Tibial nerve (tissue), 4 donors: ENCODE measurements at regions not wholly inside any gene's neighbourhood (a gene's known extent, or its start where the extent isn't known, plus 50 kb on each side); places are given as distances from the start of the nearest gene placed in this dataset.

Experiments used
- DNase-seq, 2 donors: peaks; one replicate each; pipeline ENCODE4 v3.0.0-alpha.2; 2019; ENCODE audit warnings: low spot score in 2 of 2
- H3K27ac ChIP-seq, 4 donors: fragments of 200-600 bp; sonication (generic) in 3 of 4; one replicate each; pipeline ENCODE4 v1.5.1; 2017 to 2019; ENCODE audit warnings: mild to moderate bottlenecking in 1 of 4
- H3K27me3 ChIP-seq, 2 donors: fragments of 200-600 bp; sonication (generic) in 1 of 2; one replicate each; pipeline versions ENCODE4 v1.5.1 to v1.6.0; 2017 to 2019
- H3K36me3 ChIP-seq, 3 donors: fragments of 200-600 bp; sonication (generic); one replicate each; pipeline ENCODE4 v1.5.1; 2018 to 2019
- H3K4me1 ChIP-seq, 4 donors: fragments of 200-600 bp; sonication (generic) in 3 of 4; one replicate each; pipeline ENCODE4 v1.5.1; 2017 to 2019
- H3K4me3 ChIP-seq, 4 donors: fragments of 200-600 bp; sonication (generic) in 3 of 4; one replicate each; pipeline ENCODE4 v1.5.1; 2017 to 2019; ENCODE audit warnings: mild to moderate bottlenecking in 1 of 4, moderate library complexity in 1 of 4
- H3K9me3 ChIP-seq, 4 donors: fragments of 200-600 bp; sonication (generic) in 3 of 4; one replicate each; pipeline ENCODE4 v1.5.1; 2017 to 2019
- CTCF ChIP-seq, 5 experiments: fragments of 200-600 bp in 3 of 5; fragments of 450-650 bp in 2 of 5; sonication (generic) in 3 of 5; IDR thresholded peaks; one replicate each; pipeline ENCODE4 v1.5.1; 2016 to 2019; ENCODE audit warnings: antibody characterized with exemption in 5 of 5, mild to moderate bottlenecking in 3 of 5, moderate library complexity in 2 of 5
- EP300 ChIP-seq, 2 donors: sonication (generic); formaldehyde crosslinking; IDR thresholded peaks; one replicate each; pipeline ENCODE4 v1.6.1; 2017; ENCODE audit warnings: antibody characterized with exemption in 2 of 2, mild to moderate bottlenecking in 1 of 2
- POLR2A ChIP-seq, 2 donors: fragments of 450-650 bp; IDR thresholded peaks; one replicate each; pipeline ENCODE4 v1.6.1; 2017; ENCODE audit warnings: antibody characterized with exemption in 2 of 2, mild to moderate bottlenecking in 2 of 2, moderate library complexity in 2 of 2
- WGBS, 2 donors: methylation state at CpG; one replicate each; pipeline ENCODE4 v1.1.5; 2018; 5-methylcytosine and 5-hydroxymethylcytosine counted together

- no peak for DNase-seq
- H3K9me3 ChIP-seq: peaks cover 0 to 3% (median 0%) of the 10 kb centered on the region in 4 donors
- no peaks in the 10 kb centered on the region for H3K27me3 ChIP-seq
- TF ChIP-seq EP300 (IDR thresholded peaks at IDR 0.05): no peak
- TF ChIP-seq CTCF (IDR thresholded peaks at IDR 0.05): no peak
- no peak for TF ChIP-seq POLR2A (IDR thresholded peaks at IDR 0.05)
- 81 to 85% methylated on average over 3 of the region's 3 CpGs for WGBS, 2 donors
- H3K27ac ChIP-seq: no peak overlapping the region
- no peaks in the 10 kb centered on the region for H3K4me1 ChIP-seq
- no peak overlapping the region for H3K4me3 ChIP-seq
- H3K36me3 ChIP-seq: no peaks in the 10 kb centered on the region
Observed at GRCh38 chr18:29661924-29662323, 1380.6 kb downstream of the DSC3 start.

DNA sequence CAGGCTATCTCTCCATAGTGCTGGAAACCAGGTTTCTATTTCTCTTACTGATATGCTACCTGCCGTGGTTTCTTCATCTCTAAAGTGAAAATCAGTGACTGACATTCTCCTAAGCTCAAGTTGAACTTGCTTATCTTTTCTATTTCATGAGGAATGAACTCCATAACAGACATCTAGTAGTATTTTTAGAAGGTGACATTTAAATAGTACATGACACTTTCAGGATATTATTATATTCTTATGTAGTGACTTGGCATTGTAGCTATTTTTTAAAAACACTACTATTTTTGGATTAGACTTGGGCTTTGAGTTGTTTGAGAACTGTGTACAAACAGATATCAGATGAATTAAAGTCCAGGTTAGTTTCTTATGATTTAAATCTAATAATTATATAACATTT is 1381.8 kb downstream of the DSC3 start:
- no peak overlapping the region for H3K4me3 ChIP-seq
- no peaks in the 10 kb centered on the region for H3K9me3 ChIP-seq
- H3K27me3 ChIP-seq: no peaks in the 10 kb centered on the region
- DNase-seq: no peak
- TF ChIP-seq CTCF (IDR thresholded peaks at IDR 0.05) (no peak), POLR2A (IDR thresholded peaks at IDR 0.05) (no peak), EP300 (IDR thresholded peaks at IDR 0.05) (no peak)
- 84 to 85% methylated on average over 1 of the region's 1 CpG for WGBS, 2 donors
- H3K36me3 ChIP-seq: no peaks in the 10 kb centered on the region
- no peaks in the 10 kb centered on the region for H3K4me1 ChIP-seq
- H3K27ac ChIP-seq: no peak overlapping the region

DNA sequence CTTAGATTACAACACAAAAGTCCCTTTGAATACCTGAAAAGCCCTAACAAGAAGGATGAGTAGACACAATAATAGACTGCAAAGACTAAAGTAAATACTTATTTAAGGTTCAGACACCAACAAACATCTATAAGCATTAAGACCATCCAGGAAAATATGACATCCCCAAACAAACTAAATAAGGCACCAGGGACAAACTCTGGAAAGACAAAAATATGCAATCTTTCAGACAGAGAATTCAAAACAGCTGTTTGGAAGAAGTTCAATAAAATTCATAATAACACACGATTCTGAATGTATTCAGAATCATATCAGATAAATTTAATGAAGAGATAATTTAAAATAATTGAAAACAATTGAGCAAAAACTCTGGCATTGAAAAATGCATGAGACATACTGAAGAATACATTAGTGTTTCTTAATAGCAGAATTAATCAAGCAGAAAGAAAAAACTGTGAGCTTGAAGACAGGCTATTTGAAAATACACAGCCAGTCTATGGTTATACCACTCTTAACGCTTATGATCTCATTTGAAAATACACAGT is 1388.8 kb downstream of the DSC3 start:
- 66 to 73% methylated on average over 2 of the region's 2 CpGs for WGBS, 2 donors
- TF ChIP-seq POLR2A (IDR thresholded peaks at IDR 0.05) (no peak), EP300 (IDR thresholded peaks at IDR 0.05) (no peak), CTCF (IDR thresholded peaks at IDR 0.05) (no peak)
- Histone ChIP-seq H3K4me3 (no peak overlapping the region), H3K27me3 (no peaks in the 10 kb centered on the region), H3K4me1 (no peaks in the 10 kb centered on the region), H3K9me3 (no peaks in the 10 kb centered on the region), H3K27ac (no peak overlapping the region), H3K36me3 (no peaks in the 10 kb centered on the region)
- DNase-seq: no peak

- TF ChIP-seq EP300 (IDR thresholded peaks at IDR 0.05) (no peak), POLR2A (IDR thresholded peaks at IDR 0.05) (no peak), CTCF (IDR thresholded peaks at IDR 0.05) (no peak)
- no peaks in the 10 kb centered on the region for H3K36me3 ChIP-seq
- no peak for DNase-seq
- H3K27me3 ChIP-seq: no peaks in the 10 kb centered on the region
- no peak overlapping the region for H3K4me3 ChIP-seq
- WGBS, 2 donors: 82 to 90% methylated on average over 2 of the region's 2 CpGs
- no peak overlapping the region for H3K27ac ChIP-seq
- H3K4me1 ChIP-seq: no peaks in the 10 kb centered on the region
- H3K9me3 ChIP-seq: no peaks in the 10 kb centered on the region
Observed at GRCh38 chr18:29652797-29653196, 1389.7 kb downstream of the DSC3 start.

- Histone ChIP-seq H3K36me3 (no peaks in the 10 kb centered on the region), H3K4me1 (no peaks in the 10 kb centered on the region), H3K27me3 (no peaks in the 10 kb centered on the region), H3K4me3 (no peak overlapping the region), H3K9me3 (no peaks in the 10 kb centered on the region), H3K27ac (no peak overlapping the region)
- WGBS, 2 donors: 90 to 94% methylated on average over 3 of the region's 3 CpGs
- DNase-seq: no peak
- no peak for TF ChIP-seq EP300 (IDR thresholded peaks at IDR 0.05)
- TF ChIP-seq POLR2A (IDR thresholded peaks at IDR 0.05): no peak
- no peak for TF ChIP-seq CTCF (IDR thresholded peaks at IDR 0.05)
Observed at GRCh38 chr18:29651122-29651680, 1391.3 kb downstream of the DSC3 start.
